C4-2B (cell line): ENCODE measurements at regions not wholly inside any gene's neighbourhood (a gene's known extent, or its start where the extent isn't known, plus 50 kb on each side); places are given as distances from the start of the nearest gene placed in this dataset.

Source experiments
- H3K27ac ChIP-seq: fragments of 450-650 bp; 2 replicates; pipeline ENCODE4 v1.5.1; 2017
- CTCF ChIP-seq: fragments of 450-650 bp; conservative IDR thresholded peaks from 2 replicates; pipeline ENCODE4 v1.5.1; 2017; ENCODE audit warnings: mild to moderate bottlenecking
- ZFX ChIP-seq: fragments of 450-650 bp; IDR thresholded peaks from 2 replicates; pipeline ENCODE4 v1.6.1; 2017

DNA sequence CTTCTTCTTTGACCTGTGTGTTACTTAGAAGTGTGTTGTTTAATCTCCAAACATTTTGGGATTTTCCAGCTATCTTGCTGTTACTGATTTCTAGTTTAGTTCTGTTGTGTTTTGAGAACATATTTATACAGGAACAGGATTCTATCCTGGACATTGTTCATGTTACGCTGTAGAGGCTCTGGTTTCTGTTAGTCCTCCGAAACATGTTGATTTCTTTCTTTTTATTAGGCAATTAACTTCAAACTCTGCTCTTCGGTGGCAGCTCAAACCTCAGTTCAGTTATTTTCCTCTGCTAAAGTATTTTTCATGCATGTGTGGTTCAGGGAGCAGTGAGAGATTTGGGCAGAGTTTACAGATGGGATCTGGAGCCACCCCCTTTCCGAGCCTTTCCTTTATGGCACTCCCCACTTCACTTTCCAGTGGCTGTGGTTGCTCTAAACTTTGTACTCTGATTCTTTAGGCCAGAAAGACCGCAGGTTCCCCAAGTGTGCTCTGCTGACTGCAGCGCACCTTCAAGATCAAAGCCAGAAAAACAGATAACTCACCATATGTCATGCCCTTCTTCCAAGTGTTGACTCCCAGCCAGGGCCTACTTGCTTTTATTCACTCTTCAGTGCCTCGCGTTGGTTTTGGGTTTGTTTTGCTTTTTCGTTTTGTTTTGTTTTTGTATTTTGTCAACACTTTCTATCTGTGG is 77.6 kb upstream of the KSR1 start:
- H3K27ac ChIP-seq = no peak overlapping the region
- no peak for TF ChIP-seq ZFX
- no peak for TF ChIP-seq CTCF

DNA sequence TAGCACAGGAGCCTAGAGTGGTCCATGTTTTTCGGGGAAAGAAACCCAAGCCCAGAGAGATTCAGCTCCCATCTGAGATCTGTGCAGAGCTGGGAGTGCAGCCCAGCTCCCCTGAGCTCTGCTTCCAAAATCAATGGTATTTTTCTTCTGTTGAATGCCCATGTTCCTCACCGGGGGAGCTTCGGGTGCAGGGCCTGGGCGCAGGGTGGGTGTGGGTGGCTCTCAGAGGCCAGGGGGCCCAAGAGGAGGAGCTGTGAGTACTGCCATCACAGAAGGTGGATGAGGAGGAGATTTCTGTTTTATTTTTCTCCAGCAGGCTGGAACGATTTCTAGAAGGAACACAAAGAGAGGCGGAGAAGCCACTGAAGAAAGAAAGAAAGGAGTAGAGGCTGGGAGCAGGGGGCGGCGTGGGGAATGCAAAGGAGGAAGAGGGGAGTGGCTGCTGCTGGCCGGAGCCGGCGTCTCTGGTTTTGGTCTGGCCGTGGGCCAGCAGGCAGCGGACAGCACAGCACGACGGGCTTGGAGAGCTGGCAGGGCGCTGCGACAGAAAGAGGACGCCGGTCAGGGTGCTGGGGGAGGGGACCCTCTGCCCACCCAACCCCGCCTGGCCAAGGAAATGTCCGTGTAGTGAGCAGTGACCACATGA is 76.2 kb upstream of the KSR1 start:
- no peak for TF ChIP-seq CTCF
- TF ChIP-seq ZFX = no peak
- no peak overlapping the region for H3K27ac ChIP-seq

- H3K27ac ChIP-seq = no peak overlapping the region
- TF ChIP-seq ZFX = no peak
These were observed 75.7 kb upstream of the KSR1 start for GRCh38 chr17:27380551-27380950.

GRCh38 chr17:27381007-27381501 is 75.2 kb upstream of the KSR1 start:
- H3K27ac ChIP-seq = no peak overlapping the region
- TF ChIP-seq ZFX (no peak), CTCF (peak; percentile 93)

GRCh38 chr17:27382025-27382424 is 74.2 kb upstream of the KSR1 start:
- no peak for TF ChIP-seq CTCF
- TF ChIP-seq ZFX = no peak

GRCh38 chr17:27384261-27384701 is 72.0 kb upstream of the KSR1 start:
- no peak for TF ChIP-seq CTCF
- no peak for TF ChIP-seq ZFX
- no peak overlapping the region for H3K27ac ChIP-seq

More at GRCh38 chr17:27382025-27382424, 74.2 kb upstream of the KSR1 start:
- H3K27ac ChIP-seq = no peak overlapping the region

DNA sequence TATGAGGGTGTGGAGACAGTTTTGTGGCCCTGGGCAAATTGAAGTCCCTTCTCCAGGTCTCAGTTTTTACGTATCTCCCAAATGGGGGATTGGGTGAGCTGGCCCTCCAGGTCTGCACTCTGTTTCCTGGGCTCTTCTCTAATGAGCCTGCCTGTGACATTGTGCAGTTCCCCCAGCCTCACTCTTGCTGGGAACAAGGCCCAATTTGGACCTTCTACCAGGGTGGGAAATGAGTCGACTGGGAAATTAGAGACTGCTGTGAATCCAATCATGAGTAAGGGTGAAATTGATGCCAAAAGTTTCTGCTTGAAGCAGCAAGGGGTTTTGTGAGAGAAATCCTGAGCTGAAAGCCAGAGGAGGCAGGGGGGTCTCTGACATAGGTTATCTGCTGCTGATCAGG is 71.5 kb upstream of the KSR1 start:
- H3K27ac ChIP-seq = no peak overlapping the region

More for the DNA sequence above, 71.5 kb upstream of the KSR1 start:
- TF ChIP-seq CTCF (no peak), ZFX (no peak)
